GM23248 (cell line): ENCODE measurements at regions not wholly inside any gene's neighbourhood (a gene's known extent, or its start where the extent isn't known, plus 50 kb on each side); places are given as distances from the start of the nearest gene placed in this dataset.

ENCODE experiments used
- EZH2 ChIP-seq: fragments of 200-600 bp; sonication (generic); IDR thresholded peaks from 2 replicates; pipeline ENCODE4 v1.6.1; 2018; ENCODE audit warnings: antibody characterized with exemption, mild to moderate bottlenecking; ENCODE audit not compliant: insufficient read depth, poor library complexity, severe bottlenecking
- EZH2phosphoT487 ChIP-seq: fragments of 200-600 bp; sonication (generic); IDR thresholded peaks from 2 replicates; pipeline ENCODE4 v1.6.1; 2018; ENCODE audit warnings: antibody characterized with exemption, moderate library complexity, mild to moderate bottlenecking, low read depth; ENCODE audit not compliant: insufficient read depth

GRCh38 chr3:103075282-103075681, 640.5 kb downstream of the ZPLD1 start:
- TF ChIP-seq EZH2 = no peak
- no peak for TF ChIP-seq EZH2phosphoT487
